ENCODE measurements at regions not wholly inside any gene's neighbourhood (a gene's known extent, or its start where the extent isn't known, plus 50 kb on each side); places are given as distances from the start of the nearest gene placed in this dataset.

GRCh38 chr10:30185916-30186315, 126.5 kb upstream of the JCAD start:
- TF ChIP-seq CTCF (IDR thresholded peaks at IDR 0.05; ENCODE audit: extremely low read depth in 1 of 2, insufficient read depth in 1 of 2, low read depth in 1 of 2, low read length in 2 of 2) (no peak), FOS (IDR thresholded peaks at IDR 0.05; ENCODE audit: borderline replicate concordance, insufficient read depth, low read length) (peak; percentile 64), EZH2 (IDR thresholded peaks at IDR 0.05; ENCODE audit: borderline replicate concordance, low read depth, low read length, severe bottlenecking) (no peak), POLR2AphosphoS5 (IDR thresholded peaks at IDR 0.05; ENCODE audit: insufficient read depth, low read depth, low read length) (peak; percentile 50), POLR2A (IDR thresholded peaks at IDR 0.05; ENCODE audit: low read depth, low read length) (no peak), MYC (IDR thresholded peaks at IDR 0.05; ENCODE audit: low read depth, low read length) (no peak)

Measured in endothelial cell of umbilical vein (primary cell).